ENCODE measurements at regions not wholly inside any gene's neighbourhood (a gene's known extent, or its start where the extent isn't known, plus 50 kb on each side); places are given as distances from the start of the nearest gene placed in this dataset.

DNA sequence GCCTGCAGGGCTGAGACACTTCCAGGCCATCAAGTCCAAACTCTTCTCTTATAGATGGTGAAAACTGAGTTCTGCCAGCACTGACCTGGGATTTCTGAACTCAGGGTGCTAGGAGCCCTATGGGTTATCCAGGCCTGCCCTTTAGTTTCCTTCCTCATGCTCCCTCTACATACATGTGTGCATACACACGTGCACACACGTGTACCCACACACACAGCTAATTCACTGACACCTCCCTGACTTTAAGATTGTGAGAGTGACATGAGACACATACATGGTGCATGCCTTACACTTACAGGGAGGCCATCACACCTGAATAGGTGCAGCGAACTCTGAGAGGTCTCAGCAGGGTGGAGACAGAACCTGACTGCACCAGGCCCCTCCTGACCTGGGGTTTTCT lies 267.4 kb downstream of the CYP26B1 start:
- TF ChIP-seq, protein P1, sequence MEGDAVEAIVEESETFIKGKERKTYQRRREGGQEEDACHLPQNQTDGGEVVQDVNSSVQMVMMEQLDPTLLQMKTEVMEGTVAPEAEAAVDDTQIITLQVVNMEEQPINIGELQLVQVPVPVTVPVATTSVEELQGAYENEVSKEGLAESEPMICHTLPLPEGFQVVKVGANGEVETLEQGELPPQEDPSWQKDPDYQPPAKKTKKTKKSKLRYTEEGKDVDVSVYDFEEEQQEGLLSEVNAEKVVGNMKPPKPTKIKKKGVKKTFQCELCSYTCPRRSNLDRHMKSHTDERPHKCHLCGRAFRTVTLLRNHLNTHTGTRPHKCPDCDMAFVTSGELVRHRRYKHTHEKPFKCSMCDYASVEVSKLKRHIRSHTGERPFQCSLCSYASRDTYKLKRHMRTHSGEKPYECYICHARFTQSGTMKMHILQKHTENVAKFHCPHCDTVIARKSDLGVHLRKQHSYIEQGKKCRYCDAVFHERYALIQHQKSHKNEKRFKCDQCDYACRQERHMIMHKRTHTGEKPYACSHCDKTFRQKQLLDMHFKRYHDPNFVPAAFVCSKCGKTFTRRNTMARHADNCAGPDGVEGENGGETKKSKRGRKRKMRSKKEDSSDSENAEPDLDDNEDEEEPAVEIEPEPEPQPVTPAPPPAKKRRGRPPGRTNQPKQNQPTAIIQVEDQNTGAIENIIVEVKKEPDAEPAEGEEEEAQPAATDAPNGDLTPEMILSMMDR (IDR thresholded peaks at IDR 0.05): no peak
- H3K36me3 ChIP-seq: no peaks in the 10 kb centered on the region
- intact Hi-C loops (cut with DNase I): no loop called here
- no peak overlapping the region for H3K27ac ChIP-seq
- H3K9me3 ChIP-seq: no peaks in the 10 kb centered on the region
- H3K27me3 ChIP-seq: no peaks in the 10 kb centered on the region
- no peak overlapping the region for H3K4me3 ChIP-seq
- H3K4me1 ChIP-seq: peaks cover 0 to 20% of the 10 kb centered on the region in 2 donors
- ATAC-seq (no peak), DNase-seq (no peak)

DNA sequence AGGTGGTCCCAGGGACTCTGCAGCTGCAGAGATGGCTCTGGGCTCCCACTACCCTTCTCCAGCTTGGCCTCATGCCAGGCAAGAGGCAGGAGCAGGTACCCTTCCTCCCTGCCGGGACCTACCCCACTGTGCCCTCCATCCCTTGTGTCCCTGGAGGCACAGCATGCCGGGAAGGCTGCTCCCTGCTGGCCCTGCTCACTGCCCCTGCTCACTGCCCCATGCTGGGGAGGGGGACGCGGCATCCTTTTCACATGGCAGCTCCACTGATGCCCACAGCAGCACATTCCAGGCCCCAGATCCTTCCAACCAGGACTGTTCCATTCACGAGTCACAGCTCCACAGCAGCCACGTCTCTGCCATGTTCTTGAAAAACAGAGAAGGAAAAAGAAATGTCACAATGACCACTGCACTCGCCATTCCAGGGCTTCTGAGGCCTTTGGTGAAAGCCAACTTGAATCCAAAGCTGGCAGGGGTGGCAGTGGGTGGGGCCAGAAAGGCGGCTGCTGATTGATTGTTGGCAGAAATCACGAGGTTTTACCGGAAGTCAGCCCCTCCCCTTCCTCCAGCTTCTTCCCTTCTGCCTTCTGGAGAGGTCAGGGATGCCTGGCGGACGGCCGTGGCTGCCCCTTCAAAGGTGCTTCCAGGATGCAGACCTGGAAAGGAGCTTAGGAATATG lies 268.0 kb downstream of the CYP26B1 start:
- intact Hi-C loops (cut with DNase I): no loop called here
- no peaks in the 10 kb centered on the region for H3K27me3 ChIP-seq
- TF ChIP-seq, protein P1 (IDR thresholded peaks at IDR 0.05): no peak
- no peak for ATAC-seq
- H3K27ac ChIP-seq: no peak overlapping the region
- no peak for DNase-seq
- no peaks in the 10 kb centered on the region for H3K36me3 ChIP-seq
- no peaks in the 10 kb centered on the region for H3K9me3 ChIP-seq
- H3K4me1 ChIP-seq: peaks cover 0 to 20% of the 10 kb centered on the region in 2 donors
- no peak overlapping the region for H3K4me3 ChIP-seq

DNA sequence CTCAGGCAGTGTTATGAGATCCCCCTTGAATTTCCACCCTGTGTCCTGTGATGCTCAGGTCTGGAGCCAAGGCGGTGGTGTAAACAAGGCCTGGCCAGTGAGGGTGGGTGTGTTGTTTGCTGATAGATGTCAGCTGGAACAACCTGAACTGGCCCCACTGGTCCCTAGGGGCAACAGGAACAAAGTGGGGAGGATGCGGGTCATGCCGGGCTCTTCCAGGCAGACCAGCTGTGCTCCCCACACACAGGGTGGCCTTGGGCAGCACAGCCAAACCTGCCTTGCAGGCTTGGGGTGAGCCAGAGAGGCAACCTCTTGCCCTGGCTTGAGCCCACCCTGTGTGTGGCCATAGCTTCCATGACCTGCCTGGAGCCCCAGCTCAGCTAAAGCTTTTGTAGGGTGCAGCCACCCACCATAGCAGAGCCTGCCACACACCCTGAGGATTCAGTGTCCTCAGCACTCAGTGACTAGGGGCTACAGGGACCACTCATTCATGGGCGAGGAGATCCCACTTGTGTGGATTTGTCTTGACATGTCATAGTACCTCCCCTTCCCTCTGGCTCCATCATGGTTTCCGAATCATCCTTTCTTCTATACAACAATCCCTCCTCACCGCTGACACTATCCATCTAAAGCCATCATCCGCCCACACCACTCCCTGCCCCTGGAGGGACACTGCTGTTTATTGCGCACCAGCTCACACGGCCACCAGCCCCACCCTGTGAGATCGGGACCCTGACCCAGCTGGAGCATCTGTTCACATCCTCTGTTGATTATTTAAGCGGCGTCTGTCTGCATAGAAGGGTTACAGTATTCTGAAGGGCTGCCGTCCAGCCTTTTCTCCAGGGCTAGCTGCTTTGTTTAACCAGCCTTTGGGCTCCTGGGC lies 268.8 kb downstream of the CYP26B1 start:
- peaks cover 0 to 17% of the 10 kb centered on the region in 2 donors for H3K4me1 ChIP-seq
- H3K9me3 ChIP-seq: no peaks in the 10 kb centered on the region
- intact Hi-C loops (cut with DNase I): no loop called here
- H3K27me3 ChIP-seq: no peaks in the 10 kb centered on the region
- H3K4me3 ChIP-seq: no peak overlapping the region
- no peaks in the 10 kb centered on the region for H3K36me3 ChIP-seq
- no peak overlapping the region for H3K27ac ChIP-seq
- DNase-seq (no peak), ATAC-seq (no peak)
- TF ChIP-seq, protein P1 (IDR thresholded peaks at IDR 0.05): no peak

DNA sequence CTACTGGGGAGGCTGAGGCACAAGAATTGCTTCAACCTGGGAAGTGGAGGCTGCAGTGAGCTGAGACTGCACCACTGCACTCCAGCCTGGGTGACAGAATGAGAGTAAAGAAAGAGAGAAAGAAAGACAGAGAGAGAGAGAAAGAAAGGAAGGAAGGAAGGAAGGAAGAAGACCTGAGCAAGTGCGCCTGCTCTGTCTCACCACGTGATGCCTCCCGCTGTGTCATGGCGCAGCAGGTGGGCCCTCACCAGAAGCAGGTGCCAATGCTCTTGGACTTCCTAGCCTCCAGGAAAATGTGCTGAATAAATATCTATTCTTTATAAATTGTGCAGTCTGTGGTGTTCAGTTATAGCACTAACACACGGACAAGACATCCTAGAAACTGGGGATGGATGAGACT lies 270.0 kb downstream of the CYP26B1 start:
- Histone ChIP-seq H3K4me3 (no peak overlapping the region), H3K27ac (no peak overlapping the region), H3K36me3 (no peaks in the 10 kb centered on the region), H3K4me1 (peaks cover 0 to 4% of the 10 kb centered on the region in 2 donors), H3K9me3 (no peaks in the 10 kb centered on the region), H3K27me3 (no peaks in the 10 kb centered on the region)
- TF ChIP-seq, protein P1 (IDR thresholded peaks at IDR 0.05): no peak
- ATAC-seq (no peak), DNase-seq (no peak)
- intact Hi-C loops (cut with DNase I): no loop called here

All from left lung (tissue), 4 donors.